HG02840 (cell line): ENCODE measurements at regions not wholly inside any gene's neighbourhood (a gene's known extent, or its start where the extent isn't known, plus 50 kb on each side); places are given as distances from the start of the nearest gene placed in this dataset.
"Not testable (repeated sequence)": the region's sequence is repeated elsewhere in the genome, so short reads cannot be mapped to it uniquely, and the experiment has no call there.

Experiments
- ATAC-seq: cut with Tn5 transposase; IDR thresholded peaks from one replicate; pipeline ENCODE4 v1.9.1; 2021; ENCODE audit warnings: mild to moderate bottlenecking, moderate library complexity, moderate number of reproducible peaks; ENCODE audit not compliant: unreplicated experiment, low FRiP score

DNA sequence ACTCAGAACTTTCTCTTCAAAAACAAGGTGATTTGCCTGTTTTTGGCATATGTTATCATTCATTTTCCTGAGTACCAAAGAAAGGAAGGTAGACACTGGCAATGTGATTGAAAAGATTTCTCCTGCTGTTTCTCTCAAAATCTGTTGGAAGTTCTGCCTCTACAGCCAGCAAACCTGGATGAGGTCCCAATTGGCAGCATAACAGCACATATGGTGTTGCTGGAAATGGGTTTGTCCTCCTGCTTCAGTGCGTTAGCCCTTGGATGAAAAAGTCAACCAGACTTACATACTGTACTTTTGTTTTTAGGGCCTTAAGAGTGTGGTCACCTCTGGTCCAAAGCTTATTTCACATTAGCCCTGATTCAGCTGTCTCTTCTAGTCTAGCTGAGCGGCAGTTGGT lies 237.6 kb upstream of the MME start:
- ATAC-seq: no peak

DNA sequence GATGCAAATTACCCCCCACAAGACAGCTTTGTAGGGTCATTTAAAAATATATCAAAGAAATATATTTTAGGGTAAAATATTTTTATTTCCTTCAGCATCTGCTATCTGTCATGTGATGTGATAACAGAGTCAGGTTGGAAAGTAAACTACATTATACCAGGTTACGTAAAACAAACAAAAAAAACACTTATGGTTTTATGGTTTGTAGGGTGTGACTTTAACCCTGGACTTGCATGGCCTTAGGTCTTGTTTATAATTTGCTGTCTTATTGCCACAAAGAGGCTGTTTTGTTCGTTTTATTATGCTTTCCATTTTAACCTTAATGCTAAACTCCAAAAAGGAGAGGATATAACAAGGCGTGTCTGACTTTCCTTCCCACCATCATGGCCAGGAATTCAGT lies 244.5 kb upstream of the MME start:
- no peak for ATAC-seq

DNA sequence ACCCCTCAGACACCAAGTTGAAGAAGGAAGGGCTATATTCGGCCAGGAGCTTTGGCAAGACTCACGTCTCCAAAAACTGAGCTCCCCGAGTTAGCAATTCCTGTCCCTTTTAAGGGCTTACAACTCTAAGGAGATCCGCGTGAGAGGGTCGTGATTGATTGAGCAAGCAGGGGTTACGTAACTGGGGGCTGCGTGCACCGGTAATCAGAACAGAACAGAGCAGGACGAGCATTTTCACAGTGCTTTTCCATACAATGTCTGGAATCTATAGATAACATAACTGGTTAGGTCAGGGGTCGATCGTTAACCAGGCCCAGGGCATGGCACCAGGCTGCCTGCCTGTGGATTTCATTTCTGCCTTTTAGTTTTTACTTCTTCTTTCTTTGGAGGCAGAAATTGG lies 245.3 kb upstream of the MME start:
- ATAC-seq: not testable (repeated sequence)

DNA sequence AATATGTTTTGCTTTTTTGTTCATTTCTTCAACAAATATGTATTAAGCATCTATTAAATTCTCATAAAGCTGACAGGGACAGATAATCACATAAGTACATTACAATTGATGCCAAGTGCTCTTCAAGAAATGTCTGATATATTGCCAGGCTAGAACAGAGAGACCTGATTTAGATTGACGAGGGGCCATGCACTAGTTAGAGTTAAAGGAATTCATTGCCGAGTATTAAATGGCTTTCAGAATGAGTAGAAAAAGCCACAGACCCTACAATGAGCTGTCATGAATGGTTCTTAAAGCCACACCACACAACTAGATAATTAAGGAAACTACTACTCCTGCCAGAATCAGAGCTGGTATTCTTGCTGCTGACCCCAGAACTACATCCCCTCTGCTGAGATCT lies 250.2 kb upstream of the MME start:
- ATAC-seq: no peak

GRCh38 chr3:154819491-154819890 lies 260.6 kb upstream of the MME start:
- ATAC-seq: no peak

DNA sequence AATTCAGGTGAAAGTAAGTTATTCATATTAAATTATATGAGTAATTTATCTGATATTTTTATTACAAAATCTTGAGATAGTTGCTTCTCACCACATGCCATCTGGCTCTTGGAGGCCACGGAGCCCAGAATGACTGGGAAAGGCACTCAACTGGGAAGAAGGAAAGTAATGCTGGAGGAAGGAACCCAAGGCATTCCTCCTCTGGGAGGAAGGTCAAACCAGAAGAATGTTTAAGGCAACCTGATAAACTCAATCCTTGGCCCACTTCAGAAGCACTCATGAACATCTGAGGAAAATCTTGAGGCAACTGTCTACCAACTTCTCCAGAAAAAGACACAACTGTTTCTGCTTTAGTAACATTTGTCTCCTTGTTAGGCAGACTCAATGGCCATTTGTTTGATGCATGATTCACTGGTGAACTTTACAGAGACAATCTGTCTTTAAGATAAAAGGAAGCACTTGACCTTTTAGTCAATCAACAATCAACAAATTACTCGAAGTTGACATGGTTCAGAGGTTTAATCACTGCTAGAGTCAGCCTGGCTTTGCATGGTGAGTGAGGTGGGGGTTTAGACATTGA lies 261.4 kb upstream of the MME start:
- no peak for ATAC-seq

DNA sequence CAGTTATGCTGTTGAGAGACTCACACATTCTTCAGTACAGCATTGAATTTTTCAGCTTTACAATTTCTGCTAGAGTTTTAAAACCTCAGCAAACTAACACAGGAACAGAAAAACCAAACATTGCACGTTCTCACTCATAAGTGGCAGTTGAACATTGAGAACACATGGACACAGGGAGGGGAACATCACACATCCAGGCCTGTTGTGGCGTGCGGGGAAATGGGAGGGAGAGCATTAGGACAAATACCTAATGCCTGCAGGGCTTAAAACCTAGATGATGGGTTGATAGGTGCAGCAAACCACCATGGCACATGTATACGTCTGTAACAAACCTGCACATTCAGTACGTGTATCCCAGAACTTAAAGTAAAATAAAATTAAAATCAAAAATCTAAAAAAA lies 270.1 kb upstream of the MME start:
- not testable (repeated sequence) for ATAC-seq

- ATAC-seq: no peak
These were observed 278.4 kb upstream of the MME start for GRCh38 chr3:154801729-154802128.

DNA sequence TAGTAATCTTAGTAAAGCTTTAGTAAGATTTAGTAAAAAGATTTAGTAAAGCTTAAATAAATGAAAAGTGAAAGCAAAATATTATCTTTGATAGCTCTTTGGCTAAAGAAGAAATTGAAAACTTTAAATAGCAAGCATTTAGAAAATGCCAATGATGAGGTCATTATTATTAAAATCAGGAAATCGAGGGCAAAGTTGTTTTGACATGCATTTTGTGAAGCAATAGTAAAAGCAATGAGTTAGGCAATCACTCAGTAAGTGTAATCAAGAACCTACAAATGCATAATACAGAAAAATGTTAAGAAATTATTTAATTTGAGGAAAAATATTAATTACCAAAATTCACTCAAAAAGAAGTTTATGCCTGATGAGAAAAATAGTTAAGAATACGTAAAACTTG lies 280.3 kb upstream of the MME start:
- no peak for ATAC-seq

DNA sequence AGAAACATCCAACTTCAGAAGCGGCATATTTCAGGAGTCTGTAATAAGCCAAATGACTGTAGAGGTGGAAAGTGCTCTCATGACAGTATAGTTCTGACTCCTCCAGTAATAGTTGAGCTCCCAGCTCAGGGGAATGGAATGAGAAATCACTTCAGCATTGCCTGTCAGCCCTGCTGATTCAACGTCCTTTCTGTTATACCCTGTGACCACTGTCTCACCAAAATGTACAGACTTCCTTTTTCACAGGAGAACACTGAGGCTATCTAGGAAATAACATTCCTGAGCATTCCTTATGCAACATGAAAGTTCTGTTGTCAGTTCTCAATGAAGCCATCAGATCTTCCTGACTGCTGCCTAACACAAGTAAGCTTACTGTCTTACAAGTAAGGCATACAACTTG lies 284.5 kb upstream of the MME start:
- ATAC-seq: no peak

- ATAC-seq: no peak
These were observed 285.2 kb upstream of the MME start for GRCh38 chr3:154794814-154795445.

- no peak for ATAC-seq
These were observed 285.7 kb upstream of the MME start for GRCh38 chr3:154794391-154794790.

GRCh38 chr3:154792828-154793227 lies 287.3 kb upstream of the MME start:
- no peak for ATAC-seq

DNA sequence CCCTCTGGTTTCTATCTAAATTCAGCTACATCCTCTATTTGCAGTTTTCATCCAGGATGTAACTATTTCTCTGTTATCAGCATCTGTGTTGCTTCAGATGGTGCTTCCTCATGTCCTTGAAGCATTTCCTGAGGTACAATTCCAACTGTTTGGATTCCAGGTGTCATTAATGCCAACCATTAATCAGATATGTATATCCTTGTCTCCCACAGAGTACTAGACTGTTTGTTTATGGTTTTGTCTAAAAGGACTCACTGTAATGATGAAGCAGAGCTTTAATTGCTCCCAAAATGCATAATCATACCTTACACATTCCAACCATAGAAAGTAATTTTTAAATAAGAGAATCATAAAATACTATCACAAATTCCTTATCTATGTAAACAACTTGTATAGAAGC lies 288.5 kb upstream of the MME start:
- no peak for ATAC-seq

GRCh38 chr3:154786724-154787123 lies 293.4 kb upstream of the MME start:
- ATAC-seq: no peak

- no peak for ATAC-seq
These were observed 296.6 kb upstream of the MME start for GRCh38 chr3:154783521-154783931.

DNA sequence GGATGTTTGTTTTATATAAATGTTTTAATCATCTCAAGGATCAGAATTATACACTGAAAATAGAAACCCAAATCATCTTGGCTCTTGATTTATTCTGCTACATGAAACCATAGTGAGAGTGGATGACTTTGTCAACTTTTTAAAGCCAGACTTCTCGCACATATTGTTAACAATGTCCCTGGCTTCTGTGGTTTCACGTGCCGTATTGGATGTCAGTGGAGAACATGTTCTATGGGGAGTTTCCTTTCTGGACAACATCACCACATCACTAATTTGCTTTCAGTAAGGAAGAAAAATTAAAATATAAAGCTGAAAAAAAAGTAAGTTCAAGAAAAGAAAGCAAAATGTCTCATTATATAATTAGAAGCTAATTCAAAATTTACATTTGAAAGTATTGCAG lies 297.1 kb upstream of the MME start:
- ATAC-seq: no peak

GRCh38 chr3:154782151-154782550 lies 298.0 kb upstream of the MME start:
- ATAC-seq: no peak

DNA sequence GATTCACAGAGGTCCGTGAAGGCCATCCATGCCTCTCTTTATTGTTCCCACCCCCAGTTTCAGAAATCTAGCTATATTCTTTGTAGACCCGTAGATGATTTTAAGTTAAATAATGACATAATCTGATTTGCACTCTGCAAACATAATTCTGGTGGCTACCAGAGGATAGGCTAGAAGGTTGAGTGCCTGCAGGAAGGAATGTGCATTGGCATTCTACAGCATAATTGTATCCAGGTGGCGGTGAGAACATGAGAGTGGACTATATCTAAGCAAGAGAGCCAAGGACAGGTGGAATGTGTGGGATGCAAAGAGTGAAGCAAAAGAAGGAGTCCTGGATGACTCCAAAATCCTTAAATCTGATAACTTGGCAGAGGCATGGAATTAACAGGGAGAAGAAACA lies 298.5 kb upstream of the MME start:
- no peak for ATAC-seq

DNA sequence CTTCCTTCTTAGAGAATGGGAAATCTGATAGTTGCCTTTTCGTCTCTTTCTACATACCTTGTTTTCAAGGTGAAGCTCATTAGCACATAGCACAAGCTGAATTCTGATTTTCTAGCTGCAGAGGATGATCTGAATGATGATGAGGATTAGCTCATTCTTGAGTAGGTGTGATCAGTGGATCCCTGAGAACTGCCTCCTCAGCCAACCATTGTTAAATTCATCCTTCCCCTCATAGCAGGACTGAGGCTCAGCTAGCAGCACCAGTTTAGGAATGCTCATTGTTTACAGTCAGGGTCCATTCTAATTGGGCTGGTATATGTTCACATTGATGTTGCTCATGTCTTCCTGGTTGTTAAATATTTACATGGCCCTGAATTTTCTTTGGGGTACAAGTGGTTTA lies 299.9 kb upstream of the MME start:
- ATAC-seq: no peak

DNA sequence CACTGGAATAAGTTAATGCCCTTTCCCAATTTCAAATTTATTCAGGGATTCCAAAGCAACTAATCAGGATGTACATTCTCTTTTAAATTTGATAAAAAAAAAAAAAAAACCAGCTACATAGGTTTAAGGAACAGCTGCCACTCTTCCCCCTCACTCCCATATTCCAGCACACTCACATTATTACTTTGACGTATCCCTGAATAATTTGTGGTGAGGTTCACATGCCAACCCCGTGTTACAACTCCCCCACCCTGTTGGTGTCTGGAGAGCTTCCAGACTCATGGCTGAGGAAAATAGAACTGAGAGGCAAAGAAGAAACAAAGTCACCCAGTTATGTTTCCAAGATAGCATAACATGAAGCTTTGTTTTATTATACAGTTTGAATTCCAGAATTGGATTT lies 300.5 kb upstream of the MME start:
- no peak for ATAC-seq

GRCh38 chr3:154778057-154778456 lies 302.1 kb upstream of the MME start:
- ATAC-seq: no peak
